Heart left ventricle (tissue), 13 donors: ENCODE measurements at regions not wholly inside any gene's neighbourhood (a gene's known extent, or its start where the extent isn't known, plus 50 kb on each side); places are given as distances from the start of the nearest gene placed in this dataset.

Source experiments
- CTCF ChIP-seq, 12 donors: fragments of 200-600 bp; sonication (generic) in 4 of 12; IDR thresholded peaks; one replicate each; pipeline versions ENCODE4 v1.5.0 to v1.8.0; 2018 to 2022; ENCODE audit warnings: antibody characterized with exemption in 12 of 12, mild to moderate bottlenecking in 5 of 12
- POLR2A ChIP-seq, 2 donors: fragments of 450-650 bp; IDR thresholded peaks; one replicate each; pipeline ENCODE4 v1.6.1; 2017; ENCODE audit warnings: antibody characterized with exemption in 2 of 2, mild to moderate bottlenecking in 2 of 2, moderate library complexity in 2 of 2
- donor health status: ischemic (EF 13 %, LVEDD 7.1; RV severe dilation, severe dysfunction).
- donor health status: DM: no; HTN: yes; CAD: no.
- donor health status: DM: no; HTN: no; CAD: no.
- donor health status: ischemic (EF 25% LVEDD 6.9; RV normal size, moderate dysfunction).
- donor health status: ischemic (EF 25% LVEDD 5.7; RV mildly dilated, moderate dysfunction).
- donor health status: ischemic (EF 35%, LVEDD 5.7; RV mildly dilated, moderate dysfunction).
- donor health status: nonischemic (EF 11% LVEDD 7.7; RV severe dilation, severe dysfunction).
- donor health status: DM: yes; HTN: yes; CAD: no.
- donor health status: PGD.
- donor health status: ischemic (EF 29% LVEDD 5.4; RV normal size, mild dysfunction).
- donor health status: nonischemic (EF 23%, LVEDD 6.1; RV moderate dilation, normal function).

- TF ChIP-seq CTCF (IDR thresholded peaks at IDR 0.05) (no peak), POLR2A (IDR thresholded peaks at IDR 0.05) (no peak)
Observed at GRCh38 chr5:52564587-52564986, 223.1 kb upstream of the ITGA1 start.
